ENCODE measurements at regions not wholly inside any gene's neighbourhood (a gene's known extent, or its start where the extent isn't known, plus 50 kb on each side); places are given as distances from the start of the nearest gene placed in this dataset.

GRCh38 chr13:97108530-97108900 is 113.6 kb upstream of the MBNL2 start:
- TF ChIP-seq, protein P1, sequence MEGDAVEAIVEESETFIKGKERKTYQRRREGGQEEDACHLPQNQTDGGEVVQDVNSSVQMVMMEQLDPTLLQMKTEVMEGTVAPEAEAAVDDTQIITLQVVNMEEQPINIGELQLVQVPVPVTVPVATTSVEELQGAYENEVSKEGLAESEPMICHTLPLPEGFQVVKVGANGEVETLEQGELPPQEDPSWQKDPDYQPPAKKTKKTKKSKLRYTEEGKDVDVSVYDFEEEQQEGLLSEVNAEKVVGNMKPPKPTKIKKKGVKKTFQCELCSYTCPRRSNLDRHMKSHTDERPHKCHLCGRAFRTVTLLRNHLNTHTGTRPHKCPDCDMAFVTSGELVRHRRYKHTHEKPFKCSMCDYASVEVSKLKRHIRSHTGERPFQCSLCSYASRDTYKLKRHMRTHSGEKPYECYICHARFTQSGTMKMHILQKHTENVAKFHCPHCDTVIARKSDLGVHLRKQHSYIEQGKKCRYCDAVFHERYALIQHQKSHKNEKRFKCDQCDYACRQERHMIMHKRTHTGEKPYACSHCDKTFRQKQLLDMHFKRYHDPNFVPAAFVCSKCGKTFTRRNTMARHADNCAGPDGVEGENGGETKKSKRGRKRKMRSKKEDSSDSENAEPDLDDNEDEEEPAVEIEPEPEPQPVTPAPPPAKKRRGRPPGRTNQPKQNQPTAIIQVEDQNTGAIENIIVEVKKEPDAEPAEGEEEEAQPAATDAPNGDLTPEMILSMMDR (IDR thresholded peaks at IDR 0.05; ENCODE audit: low read length), result no peak
- TF ChIP-seq EZH2 (optimal IDR thresholded peaks at IDR 0.05; ENCODE audit: low read depth, low read length), result no peak

Data from MM.1S (cell line).